GM18505 (cell line): ENCODE measurements at regions not wholly inside any gene's neighbourhood (a gene's known extent, or its start where the extent isn't known, plus 50 kb on each side); places are given as distances from the start of the nearest gene placed in this dataset.
"Not testable (repeated sequence)": the region's sequence is repeated elsewhere in the genome, so short reads cannot be mapped to it uniquely, and the experiment has no call there.

Experiments used
- ATAC-seq: cut with Tn5 transposase; IDR thresholded peaks from one replicate; pipeline ENCODE4 v1.9.1; 2021; ENCODE audit not compliant: unreplicated experiment
- POLR2A ChIP-seq: IDR thresholded peaks from 4 replicates; pipeline ENCODE4 v1.6.1; 2011; ENCODE audit warnings: borderline replicate concordance; ENCODE audit not compliant: insufficient read depth, insufficient read length; ENCODE audit errors: extremely low read depth

DNA sequence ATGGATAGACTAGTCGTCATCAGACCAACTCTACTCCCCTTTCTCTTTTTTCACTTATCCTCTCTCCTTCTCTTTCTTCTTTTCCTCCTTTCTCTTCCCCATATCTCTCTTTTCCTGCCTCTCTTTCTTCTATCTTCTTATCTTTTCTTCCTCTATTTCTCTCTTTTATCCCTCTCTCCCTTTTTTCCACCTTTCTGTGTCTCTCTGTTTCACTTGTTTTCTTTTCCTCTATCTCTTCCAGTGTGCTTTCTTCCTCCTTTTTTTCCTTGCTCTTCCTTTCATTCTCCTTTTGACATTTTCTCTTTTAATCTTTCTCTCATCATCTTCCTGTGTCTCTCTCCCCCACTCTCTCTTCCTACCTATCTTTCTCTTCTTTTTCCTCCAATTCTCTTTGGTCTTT lies 159.0 kb upstream of the PTGFR start:
- no peak for TF ChIP-seq POLR2A
- no peak for ATAC-seq

GRCh38 chr1:78333502-78333901 lies 157.3 kb upstream of the PTGFR start:
- no peak for ATAC-seq
- TF ChIP-seq POLR2A = no peak

- no peak for TF ChIP-seq POLR2A
- ATAC-seq = no peak
Measured at GRCh38 chr1:78334114-78334513, 156.7 kb upstream of the PTGFR start.

- ATAC-seq = no peak
- TF ChIP-seq POLR2A = no peak
Measured at GRCh38 chr1:78334952-78335351, 155.8 kb upstream of the PTGFR start.

- not testable (repeated sequence) for ATAC-seq
Measured at GRCh38 chr1:78336751-78337150, 154.0 kb upstream of the PTGFR start.

- TF ChIP-seq POLR2A = no peak
- no peak for ATAC-seq
Measured at GRCh38 chr1:78339490-78339889, 151.3 kb upstream of the PTGFR start.

GRCh38 chr1:78340006-78340405 lies 150.8 kb upstream of the PTGFR start:
- no peak for TF ChIP-seq POLR2A
- ATAC-seq = no peak

DNA sequence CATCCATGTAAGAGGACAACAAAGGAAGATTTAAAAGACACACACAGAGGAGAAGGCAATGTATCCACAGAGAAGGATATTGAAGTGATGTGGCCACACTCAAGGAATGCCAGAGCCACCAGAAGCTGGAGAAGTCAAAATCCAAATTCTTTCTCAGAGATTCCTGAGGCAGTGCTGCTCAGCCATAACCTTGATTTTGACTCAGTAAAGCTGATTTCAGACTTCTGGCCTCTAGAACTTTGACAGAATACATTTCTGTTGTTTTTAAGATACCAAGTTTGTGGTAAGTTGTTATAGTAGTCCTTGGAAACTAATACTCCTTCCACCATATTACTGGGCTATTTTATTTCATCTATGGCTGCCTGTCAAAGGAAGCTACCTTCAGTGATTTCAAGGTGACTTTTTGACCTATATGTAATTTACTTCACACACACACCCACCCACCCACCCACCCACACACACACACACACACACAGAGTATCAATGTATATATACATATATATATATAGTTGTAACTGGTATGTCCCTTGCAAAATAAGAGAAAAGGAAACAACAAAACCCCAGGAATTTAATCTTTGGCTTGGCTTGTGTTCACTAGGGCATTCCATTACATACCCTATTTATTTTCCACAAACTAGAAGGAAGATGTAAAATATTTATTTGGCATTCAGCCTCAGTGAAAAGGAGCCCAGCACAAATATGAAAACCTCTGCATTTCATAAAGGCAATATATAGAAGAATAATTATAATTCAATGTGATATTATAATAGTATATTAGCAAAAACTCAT lies 142.1 kb upstream of the PTGFR start:
- ATAC-seq = no peak

GRCh38 chr1:78351551-78352216 lies 139.1 kb upstream of the PTGFR start:
- no peak for TF ChIP-seq POLR2A
- no peak for ATAC-seq

More for the DNA sequence above, 142.1 kb upstream of the PTGFR start:
- no peak for TF ChIP-seq POLR2A

DNA sequence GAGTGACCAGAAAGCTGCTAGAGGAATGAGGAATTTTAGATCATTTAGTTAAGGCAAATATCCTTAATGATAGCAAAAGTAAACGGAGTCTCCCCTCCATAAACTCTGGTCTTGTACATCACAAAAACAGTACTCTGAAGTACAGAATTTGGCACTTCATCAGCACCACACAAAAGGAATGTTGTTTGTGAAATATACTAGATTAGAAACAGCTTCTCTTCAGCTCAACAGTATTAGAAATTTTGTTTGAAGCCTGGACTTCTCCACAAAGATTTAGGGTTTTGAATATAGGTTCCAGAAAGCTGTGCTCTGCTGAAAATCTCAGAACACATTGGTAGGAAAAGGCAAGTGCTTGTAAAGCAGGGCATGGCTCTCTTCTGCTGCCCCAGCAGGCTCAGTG lies 135.1 kb upstream of the PTGFR start:
- no peak for TF ChIP-seq POLR2A
- ATAC-seq = no peak

GRCh38 chr1:78358165-78358564 lies 132.6 kb upstream of the PTGFR start:
- no peak for ATAC-seq
- no peak for TF ChIP-seq POLR2A

DNA sequence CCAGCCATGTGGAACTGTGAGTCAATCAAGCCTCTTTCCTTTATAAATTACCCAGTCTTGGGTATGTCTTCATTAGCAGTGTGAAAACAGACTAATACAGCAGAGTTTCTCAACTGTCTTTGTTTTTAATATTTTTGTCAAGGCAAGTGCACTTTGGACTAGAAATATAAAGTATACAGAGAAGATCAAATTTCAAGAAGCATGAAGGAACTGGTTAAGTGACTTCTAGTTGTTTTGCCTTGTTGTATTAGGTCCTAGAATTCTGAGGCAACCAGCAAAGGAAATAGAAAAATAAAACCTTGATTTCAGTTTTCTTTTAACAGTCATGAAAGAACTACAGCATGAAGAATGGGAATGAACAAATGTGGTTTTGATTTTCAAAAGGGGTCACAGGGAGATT lies 131.1 kb upstream of the PTGFR start:
- no peak for ATAC-seq
- no peak for TF ChIP-seq POLR2A

- TF ChIP-seq POLR2A = no peak
- no peak for ATAC-seq
Measured at GRCh38 chr1:78360584-78360983, 130.2 kb upstream of the PTGFR start.

GRCh38 chr1:78367700-78368099 lies 123.1 kb upstream of the PTGFR start:
- TF ChIP-seq POLR2A = no peak
- no peak for ATAC-seq
